Esophagus squamous epithelium (tissue), 4 donors: ENCODE measurements at regions not wholly inside any gene's neighbourhood (a gene's known extent, or its start where the extent isn't known, plus 50 kb on each side); places are given as distances from the start of the nearest gene placed in this dataset.

Source experiments
- CTCF ChIP-seq, 6 experiments: fragments of 450-650 bp in 4 of 6; fragments of 200-600 bp in 2 of 6; sonication (generic) in 2 of 6; IDR thresholded peaks; one replicate each; pipeline ENCODE4 v1.5.1; 2016 to 2019; ENCODE audit warnings: antibody characterized with exemption in 6 of 6, mild to moderate bottlenecking in 4 of 6, moderate library complexity in 4 of 6
- POLR2A ChIP-seq, 4 donors: fragments of 450-650 bp; IDR thresholded peaks; one replicate each; pipeline ENCODE4 v1.6.1; 2017; ENCODE audit warnings: antibody characterized with exemption in 4 of 4, mild to moderate bottlenecking in 4 of 4, moderate library complexity in 3 of 4

DNA sequence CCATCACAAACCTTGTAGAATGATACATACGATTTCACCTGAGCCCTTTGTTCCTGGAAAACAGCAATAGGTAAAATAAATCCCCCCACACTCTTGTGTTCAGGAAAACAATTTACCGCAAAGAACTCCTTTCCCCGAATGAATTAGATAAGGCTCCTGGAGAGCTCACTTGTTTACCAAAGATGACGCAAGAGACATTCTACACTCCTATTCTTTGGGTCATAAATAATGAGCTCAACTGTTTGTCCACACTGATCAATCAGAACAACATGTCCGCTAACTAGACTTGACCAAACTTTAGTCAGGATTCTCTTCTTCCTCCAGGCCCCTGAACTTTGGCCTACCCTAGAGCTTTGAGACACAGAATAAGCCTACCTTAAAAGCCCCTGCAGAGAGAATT lies 271.9 kb upstream of the OPRM1 start:
- TF ChIP-seq CTCF (IDR thresholded peaks at IDR 0.05) (no peak), POLR2A (IDR thresholded peaks at IDR 0.05) (no peak)
